ENCODE measurements at regions not wholly inside any gene's neighbourhood (a gene's known extent, or its start where the extent isn't known, plus 50 kb on each side); places are given as distances from the start of the nearest gene placed in this dataset.

DNA sequence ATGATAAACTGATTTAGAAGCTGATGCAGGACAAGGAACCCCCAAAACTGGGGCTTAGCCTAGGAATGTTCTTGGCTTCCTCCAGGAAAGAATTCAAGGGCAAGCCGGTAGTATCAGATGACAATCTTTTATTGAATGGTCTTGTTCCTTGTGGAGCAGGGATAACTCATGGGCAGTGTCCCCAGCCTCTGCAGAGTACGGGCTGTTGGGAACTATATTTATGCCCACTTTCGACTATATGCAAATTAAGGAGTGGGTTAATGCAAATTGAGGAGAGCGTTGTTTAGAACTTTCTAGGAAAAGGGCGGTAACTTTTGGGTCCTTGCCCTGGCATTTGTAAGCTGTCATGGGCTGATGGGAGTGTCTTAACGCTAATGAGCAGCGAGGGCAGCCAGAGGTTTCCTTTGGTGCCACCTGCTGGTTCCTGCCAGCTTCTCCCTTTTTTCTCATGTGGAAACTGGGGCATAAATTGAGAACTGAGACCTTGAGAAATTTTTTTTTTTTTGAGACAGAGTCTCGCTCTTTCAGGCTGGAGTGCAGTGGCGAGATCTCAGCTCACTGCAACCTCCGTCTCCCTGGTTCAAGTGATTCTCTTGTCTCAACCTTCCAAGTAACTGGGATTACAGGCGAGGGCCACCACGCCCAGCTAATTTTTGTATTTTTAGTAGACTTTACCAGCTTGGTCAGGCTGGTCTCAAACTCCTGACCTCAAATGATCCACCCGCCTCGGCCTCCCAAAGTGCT is 79.4 kb upstream of the ABCC4 start:
- peak; percentile 84 for DNase-seq (ENCODE audit: low read depth)
- TF ChIP-seq, protein P1, sequence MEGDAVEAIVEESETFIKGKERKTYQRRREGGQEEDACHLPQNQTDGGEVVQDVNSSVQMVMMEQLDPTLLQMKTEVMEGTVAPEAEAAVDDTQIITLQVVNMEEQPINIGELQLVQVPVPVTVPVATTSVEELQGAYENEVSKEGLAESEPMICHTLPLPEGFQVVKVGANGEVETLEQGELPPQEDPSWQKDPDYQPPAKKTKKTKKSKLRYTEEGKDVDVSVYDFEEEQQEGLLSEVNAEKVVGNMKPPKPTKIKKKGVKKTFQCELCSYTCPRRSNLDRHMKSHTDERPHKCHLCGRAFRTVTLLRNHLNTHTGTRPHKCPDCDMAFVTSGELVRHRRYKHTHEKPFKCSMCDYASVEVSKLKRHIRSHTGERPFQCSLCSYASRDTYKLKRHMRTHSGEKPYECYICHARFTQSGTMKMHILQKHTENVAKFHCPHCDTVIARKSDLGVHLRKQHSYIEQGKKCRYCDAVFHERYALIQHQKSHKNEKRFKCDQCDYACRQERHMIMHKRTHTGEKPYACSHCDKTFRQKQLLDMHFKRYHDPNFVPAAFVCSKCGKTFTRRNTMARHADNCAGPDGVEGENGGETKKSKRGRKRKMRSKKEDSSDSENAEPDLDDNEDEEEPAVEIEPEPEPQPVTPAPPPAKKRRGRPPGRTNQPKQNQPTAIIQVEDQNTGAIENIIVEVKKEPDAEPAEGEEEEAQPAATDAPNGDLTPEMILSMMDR (IDR thresholded peaks at IDR 0.05; ENCODE audit: insufficient read depth, low read depth, low read length, missing control alignments) = peak; percentile 87
- H3K4me3 ChIP-seq (ENCODE audit: low read length) = no peak overlapping the region

- H3K4me3 ChIP-seq (ENCODE audit: low read length) = no peak overlapping the region
- no peak for DNase-seq (ENCODE audit: low read depth)
- TF ChIP-seq, protein P1 (IDR thresholded peaks at IDR 0.05; ENCODE audit: insufficient read depth, low read depth, low read length, missing control alignments) = no peak
These were observed 79.9 kb upstream of the ABCC4 start for GRCh38 chr13:95381212-95381527.

DNA sequence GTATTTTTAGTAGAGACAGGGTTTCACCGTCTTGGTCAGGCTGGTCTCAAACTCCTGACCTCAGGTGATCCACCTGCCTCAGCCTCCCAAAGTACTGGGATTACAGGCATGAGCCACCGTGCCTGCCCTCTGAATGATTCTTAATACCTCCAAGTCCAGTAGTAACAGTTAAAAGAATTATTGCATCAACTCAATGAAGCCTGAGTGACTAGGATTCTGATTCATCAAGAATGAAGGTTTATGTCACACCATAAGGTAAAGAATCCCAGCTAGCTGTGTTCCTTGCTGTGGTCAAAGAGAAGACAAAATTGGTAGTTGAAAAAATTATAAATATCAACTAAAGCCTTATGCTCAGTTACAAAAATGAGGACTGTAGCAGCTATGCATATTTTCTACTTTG is 81.2 kb upstream of the ABCC4 start:
- TF ChIP-seq, protein P1 (IDR thresholded peaks at IDR 0.05; ENCODE audit: insufficient read depth, low read depth, low read length, missing control alignments) = no peak
- DNase-seq (ENCODE audit: low read depth) = peak; percentile 68
- no peak overlapping the region for H3K4me3 ChIP-seq (ENCODE audit: low read length)

GRCh38 chr13:95382916-95383315 is 81.7 kb upstream of the ABCC4 start:
- no peak for DNase-seq (ENCODE audit: low read depth)
- TF ChIP-seq, protein P1 (IDR thresholded peaks at IDR 0.05; ENCODE audit: insufficient read depth, low read depth, low read length, missing control alignments) = no peak
- no peak overlapping the region for H3K4me3 ChIP-seq (ENCODE audit: low read length)

DNA sequence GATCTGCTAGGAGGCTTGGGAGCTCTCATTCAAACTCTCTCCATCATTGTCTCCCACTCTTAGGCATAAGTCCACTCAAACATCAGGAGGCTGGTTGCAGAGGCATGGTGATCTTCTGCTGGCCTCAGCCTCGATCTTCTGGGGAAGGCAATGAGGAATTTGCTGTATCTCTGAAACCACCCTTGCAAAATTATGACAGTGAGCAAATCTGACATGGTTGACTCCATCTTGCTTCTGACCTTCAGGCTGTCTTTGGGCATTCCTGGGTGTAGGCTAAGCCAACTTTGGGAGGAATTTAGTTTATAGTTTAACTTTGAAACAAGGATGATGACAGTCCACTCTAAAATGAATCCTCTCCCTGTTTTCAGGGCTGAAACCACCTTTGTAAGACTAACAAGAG is 84.1 kb upstream of the ABCC4 start:
- no peak overlapping the region for H3K4me3 ChIP-seq (ENCODE audit: low read length)
- TF ChIP-seq, protein P1 (IDR thresholded peaks at IDR 0.05; ENCODE audit: insufficient read depth, low read depth, low read length, missing control alignments) = no peak
- no peak for DNase-seq (ENCODE audit: low read depth)

- TF ChIP-seq, protein P1 (IDR thresholded peaks at IDR 0.05; ENCODE audit: insufficient read depth, low read depth, low read length, missing control alignments) = no peak
- no peak for DNase-seq (ENCODE audit: low read depth)
- no peak overlapping the region for H3K4me3 ChIP-seq (ENCODE audit: low read length)
These were observed 84.5 kb upstream of the ABCC4 start for GRCh38 chr13:95385798-95386197.

DNA sequence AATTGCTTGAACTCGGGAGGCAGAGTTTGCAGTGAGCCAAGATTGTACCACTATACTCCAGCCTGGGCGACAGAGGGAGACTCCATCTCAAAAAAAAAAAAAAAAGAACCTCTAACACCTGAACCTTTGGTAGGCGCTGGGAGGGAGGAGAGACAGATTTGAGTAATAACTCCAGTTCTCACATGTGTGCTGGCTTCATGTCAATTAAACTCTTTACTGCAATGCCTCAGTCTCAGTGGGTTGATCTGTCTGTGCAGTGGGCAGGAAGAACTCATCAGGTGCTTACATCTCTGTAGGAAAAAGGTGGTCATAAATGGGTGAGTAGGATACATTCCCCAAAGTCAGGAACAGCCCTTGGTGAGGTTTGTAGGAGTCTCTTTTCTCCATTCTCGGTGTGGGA is 85.1 kb upstream of the ABCC4 start:
- TF ChIP-seq, protein P1 (IDR thresholded peaks at IDR 0.05; ENCODE audit: insufficient read depth, low read depth, low read length, missing control alignments) = no peak
- no peak overlapping the region for H3K4me3 ChIP-seq (ENCODE audit: low read length)
- no peak for DNase-seq (ENCODE audit: low read depth)

Data from epithelial cell of esophagus (primary cell).